HG03039 (cell line): ENCODE measurements at regions not wholly inside any gene's neighbourhood (a gene's known extent, or its start where the extent isn't known, plus 50 kb on each side); places are given as distances from the start of the nearest gene placed in this dataset.
"Not testable (repeated sequence)": the region's sequence is repeated elsewhere in the genome, so short reads cannot be mapped to it uniquely, and the experiment has no call there.

ENCODE experiments used
- ATAC-seq: cut with Tn5 transposase; IDR thresholded peaks from one replicate; pipeline ENCODE4 v1.9.1; 2021; ENCODE audit warnings: mild to moderate bottlenecking, moderate library complexity; ENCODE audit not compliant: unreplicated experiment

DNA sequence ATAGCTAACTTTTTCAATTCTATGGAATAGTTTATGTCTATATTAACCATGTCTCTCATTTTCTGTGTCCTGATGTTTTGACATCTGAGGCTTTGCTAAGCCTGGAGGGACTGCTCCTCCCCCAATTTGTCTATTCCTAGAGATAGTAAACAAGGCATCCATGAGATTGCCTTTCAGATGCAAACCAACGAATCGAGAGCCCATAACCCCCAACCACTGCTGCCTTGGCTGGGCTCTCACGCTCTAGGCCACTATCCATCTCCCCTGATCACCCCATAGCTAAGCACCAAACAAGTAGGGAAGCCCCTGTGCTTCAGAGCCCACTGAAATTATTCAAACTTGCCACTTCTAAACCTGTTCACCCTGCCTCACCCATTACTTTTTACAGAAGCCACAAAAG, 437.7 kb downstream of the SETD4 start:
- ATAC-seq = no peak

GRCh38 chr21:35619184-35619583, 441.1 kb downstream of the SETD4 start:
- ATAC-seq = no peak

DNA sequence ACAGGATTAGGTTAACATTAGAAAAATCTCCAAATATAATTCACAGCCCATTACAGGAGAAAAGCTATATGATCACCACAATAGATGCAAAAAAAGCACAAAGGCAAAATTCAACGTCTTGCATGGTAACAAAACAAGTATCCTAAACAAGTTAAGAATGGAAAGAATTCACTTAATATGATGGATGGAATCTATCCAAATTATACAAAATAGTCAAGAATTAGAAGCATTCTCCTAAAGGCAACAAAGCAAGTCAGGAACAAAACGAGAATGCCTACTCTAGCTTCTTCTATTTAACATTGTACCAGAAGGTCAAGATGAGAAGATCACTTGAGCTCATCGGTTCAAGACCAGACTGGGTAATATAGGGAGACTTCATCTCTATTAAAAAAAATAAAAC, 442.8 kb downstream of the SETD4 start:
- no peak for ATAC-seq

DNA sequence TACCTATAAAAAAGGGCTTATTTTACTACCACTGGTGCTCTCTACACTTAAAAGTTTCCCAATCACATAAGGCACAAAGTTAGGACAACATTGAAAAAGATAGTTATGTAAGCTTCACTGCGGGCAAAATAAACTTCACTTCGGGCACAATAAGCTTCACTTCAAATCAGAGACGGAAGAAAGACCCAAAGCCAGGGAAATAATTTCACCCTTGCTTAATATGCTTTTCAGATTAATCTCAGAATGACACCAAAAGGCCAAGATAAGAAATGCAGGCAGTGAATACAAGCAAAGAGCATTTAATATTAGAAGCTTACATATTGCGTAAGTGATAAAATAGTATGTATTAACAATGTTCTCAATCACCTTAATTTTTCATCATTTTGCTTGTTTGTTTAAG, 444.2 kb downstream of the SETD4 start:
- no peak for ATAC-seq

DNA sequence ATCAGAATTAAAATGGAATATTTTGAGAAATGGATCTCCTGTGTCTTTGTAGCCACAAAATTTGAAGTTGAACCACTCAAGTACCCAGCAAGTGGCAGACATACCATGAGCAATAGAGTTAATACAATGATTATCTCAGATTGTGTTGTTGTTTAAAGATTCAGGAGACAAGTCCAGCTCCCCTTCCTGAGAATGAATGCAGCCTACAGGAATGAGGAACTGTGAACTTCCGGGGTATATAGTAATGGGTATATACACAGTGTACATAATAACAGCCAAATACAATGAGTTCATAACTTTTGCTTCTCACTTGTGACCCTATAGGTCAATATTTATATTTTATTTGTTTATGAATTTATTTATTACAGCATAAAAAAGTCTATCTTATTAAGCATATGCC, 445.0 kb downstream of the SETD4 start:
- no peak for ATAC-seq

GRCh38 chr21:35614396-35614921, 445.9 kb downstream of the SETD4 start:
- ATAC-seq = no peak

DNA sequence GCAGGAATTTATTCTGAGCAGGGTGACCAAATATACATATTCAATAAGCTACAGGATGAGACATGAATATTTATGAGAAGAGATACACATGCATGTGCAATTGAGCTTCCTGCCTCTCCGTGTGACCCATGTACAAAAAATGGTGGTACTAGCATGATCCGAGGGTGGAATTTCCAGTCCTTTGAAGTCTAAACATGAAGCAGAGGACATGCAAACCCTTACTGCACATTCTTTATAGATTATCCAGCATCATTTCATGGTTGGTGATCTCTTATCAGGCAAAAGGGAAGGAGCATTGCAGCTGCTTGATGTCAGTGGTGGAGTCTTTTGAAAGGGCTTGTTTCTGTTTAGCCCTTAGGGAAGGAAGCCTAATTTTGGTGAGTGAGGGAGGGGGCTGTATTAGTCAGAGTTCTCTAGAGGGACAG, 448.6 kb downstream of the SETD4 start:
- no peak for ATAC-seq

DNA sequence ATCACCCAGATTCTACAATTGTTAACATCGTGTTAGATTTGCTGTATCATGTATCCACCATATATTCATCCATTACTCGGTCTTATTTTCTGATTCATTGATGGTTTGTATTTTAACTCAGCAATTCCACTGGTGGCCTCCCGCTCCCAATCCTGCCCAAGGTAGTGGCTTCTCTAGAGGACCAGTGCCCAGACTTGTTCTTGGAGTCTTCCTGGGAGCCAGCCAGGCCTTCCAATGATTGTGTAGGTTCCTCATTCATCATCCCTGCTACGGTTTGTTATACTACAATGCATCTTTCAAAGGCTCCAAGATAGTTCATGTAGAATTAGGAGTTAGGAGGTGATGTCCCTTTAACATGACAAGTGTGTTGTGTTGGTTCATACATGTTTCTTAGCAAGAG, 451.1 kb downstream of the SETD4 start:
- ATAC-seq = no peak

GRCh38 chr21:35607406-35607805, 452.9 kb downstream of the SETD4 start:
- ATAC-seq = no peak

- no peak for ATAC-seq
Observed at GRCh38 chr21:35606578-35606977, 453.7 kb downstream of the SETD4 start.

- no peak for ATAC-seq
Observed at GRCh38 chr21:35606146-35606545, 454.2 kb downstream of the SETD4 start.

DNA sequence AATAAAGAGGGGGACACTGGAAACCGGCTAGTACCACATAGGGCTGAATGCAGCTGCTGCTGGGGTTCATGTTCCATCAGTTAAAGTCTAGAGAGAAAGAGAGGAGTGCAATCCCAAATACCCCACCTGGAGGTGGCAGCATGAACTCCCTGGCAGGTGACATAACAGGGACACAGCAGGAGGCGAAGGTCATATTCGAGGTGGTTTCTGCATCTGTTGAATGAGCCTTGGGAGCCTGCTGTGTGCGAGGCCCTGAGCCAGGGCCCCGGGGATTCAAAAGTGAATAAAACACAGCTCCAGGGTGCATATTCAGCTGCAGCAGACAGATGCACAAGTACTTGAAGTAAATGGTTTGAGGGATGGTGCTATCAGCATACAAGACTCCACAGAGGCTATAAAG, 456.8 kb downstream of the SETD4 start:
- ATAC-seq = no peak

DNA sequence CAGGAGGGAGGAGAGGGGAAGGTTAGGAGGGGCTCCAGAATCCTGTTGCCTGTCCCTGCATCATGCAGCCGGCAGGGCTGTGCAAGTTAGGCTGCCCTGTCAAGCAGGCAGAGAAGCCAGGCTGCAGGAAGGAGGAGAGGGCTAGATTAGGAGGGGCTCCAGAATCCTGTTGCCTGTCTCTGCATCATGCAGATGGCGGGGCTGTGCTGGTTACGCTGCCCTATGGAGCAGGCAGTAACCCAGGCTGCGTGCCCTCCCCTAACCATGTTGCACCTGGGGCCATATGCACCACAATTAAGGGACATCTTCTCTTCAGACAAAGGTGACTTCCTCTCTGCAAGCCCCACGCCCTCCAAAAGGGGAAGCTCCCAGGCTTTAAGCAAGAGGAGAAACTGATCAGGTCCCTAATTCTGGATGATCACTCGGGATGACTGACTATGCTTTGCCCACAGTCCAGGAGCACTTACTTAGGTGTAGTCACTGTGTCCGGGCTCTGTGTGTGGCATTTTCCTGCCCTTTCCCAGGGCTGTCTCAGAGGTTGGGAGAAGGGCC, 457.4 kb downstream of the SETD4 start:
- no peak for ATAC-seq

- no peak for ATAC-seq
Observed at GRCh38 chr21:35601211-35601610, 459.1 kb downstream of the SETD4 start.

DNA sequence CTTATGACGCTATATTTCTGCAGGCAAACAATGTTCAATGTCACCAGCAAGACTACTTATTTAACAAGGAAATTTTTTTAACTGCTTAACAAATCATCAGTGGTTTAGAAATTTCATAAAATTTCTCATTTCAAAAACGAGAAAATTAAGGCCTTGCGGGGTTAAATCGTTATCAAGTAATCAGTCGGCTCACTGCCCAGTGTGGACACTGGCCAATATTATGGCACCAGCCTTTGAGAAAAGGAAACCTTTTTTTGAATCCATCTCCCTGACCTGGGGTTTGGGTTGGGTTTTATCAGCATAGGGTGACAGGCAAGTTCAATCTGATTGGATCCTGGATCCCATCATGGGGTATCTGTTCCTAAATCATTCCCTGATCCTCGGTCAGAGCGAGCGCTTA, 461.2 kb downstream of the SETD4 start:
- ATAC-seq = no peak

DNA sequence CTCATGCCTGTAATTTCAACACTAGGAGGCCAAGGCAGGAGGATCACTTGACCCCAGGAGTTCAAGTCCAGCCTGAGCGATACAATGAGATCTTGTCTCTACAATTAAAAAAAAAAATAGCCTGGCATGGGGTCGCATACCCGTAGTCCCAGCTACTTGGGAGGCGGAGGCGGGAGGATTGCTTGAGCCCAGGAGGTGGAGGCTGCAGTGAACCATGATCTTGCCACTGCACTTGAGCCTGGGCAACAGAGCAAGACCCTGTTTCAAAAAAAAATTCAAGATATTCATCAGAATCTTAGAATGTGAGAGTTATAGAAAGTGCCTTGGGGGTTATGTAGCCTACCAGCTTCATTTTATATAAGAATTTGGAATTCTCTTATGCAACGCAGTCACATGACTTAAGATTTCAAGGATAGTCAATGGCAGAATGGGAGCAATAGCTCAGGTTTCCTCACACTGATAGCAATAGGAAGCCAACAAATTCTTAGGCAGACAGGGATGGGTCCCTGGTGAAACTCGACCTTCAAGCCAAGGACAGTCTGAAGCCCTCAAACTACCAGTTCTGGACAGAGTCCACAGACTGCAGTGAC, 462.5 kb downstream of the SETD4 start:
- ATAC-seq = no peak

- no peak for ATAC-seq
Observed at GRCh38 chr21:35594905-35595304, 465.4 kb downstream of the SETD4 start.

DNA sequence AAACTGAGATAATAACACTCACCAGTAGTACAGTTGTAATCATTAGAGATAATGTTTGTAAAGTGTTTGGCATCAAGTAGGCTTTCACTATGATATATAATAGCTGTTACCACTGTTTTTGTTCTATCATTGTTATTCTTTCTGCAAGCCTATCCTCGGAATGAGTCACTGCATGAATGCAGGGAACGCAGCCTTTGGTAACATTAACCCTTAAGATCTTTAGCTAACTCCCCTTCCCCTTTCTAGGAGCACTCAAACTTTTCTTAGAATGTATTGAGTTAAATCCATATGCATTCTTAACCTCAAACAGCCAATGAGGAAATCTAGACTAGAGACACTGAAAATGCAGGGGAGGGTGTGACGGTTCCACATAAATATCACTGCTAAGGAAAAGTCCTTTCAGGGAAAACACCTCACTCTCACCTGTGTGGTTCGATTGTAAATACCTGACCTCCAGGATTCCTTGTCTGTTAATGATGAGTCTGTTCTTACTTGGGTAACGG, 467.3 kb downstream of the SETD4 start:
- no peak for ATAC-seq

- ATAC-seq = not testable (repeated sequence)
Observed at GRCh38 chr21:35590284-35590683, 470.0 kb downstream of the SETD4 start.

DNA sequence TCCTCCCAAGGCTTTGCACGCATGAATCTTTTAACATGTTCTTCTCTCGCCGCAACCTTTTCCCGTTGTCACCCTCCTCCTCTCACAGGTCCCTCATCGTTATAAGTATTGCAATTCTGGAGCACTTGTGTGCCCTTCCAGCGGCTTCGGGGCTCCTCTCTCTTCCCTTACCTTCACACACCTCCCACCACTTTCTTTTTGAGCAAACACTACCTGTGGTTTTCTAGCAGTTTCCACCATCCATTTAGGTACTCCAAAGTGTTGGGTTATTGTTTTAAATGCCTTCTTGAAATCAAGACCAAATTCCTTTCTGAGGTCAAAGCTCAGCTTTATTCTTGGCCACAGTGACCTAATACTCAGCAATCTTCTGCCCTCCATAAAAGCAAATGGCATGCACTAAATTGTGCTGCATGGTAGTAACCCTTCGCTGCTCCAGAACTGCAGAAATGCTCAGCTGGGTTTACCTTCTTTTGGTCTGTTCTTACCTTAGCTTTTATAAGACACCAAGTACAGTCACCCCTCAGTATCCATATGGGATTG, 472.4 kb downstream of the SETD4 start:
- ATAC-seq = no peak

DNA sequence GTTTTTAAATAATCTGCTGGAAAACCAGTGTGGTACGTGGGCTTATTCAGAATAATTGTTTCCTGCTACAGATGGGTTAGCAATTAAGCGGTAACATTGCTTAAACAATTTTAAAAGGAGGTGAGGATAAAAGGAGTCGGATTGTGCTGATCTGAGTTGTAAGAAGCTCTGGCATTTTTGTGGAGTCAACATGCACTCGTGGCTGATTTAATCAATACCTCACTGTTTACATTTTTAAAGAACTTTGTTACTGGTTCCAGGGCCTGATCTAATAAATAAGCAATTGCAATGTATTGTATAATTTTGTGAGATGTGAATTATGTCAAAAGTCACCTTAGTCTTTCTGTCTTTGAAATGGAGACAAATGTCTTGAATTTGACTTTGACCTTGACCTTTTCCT, 474.0 kb downstream of the SETD4 start:
- no peak for ATAC-seq

GRCh38 chr21:35585878-35586277, 474.4 kb downstream of the SETD4 start:
- ATAC-seq = no peak
